Activated CD4-positive, alpha-beta T cell treated with anti-CD3 and anti-CD28 coated beads for 36 hours (primary cell): ENCODE measurements at regions not wholly inside any gene's neighbourhood (a gene's known extent, or its start where the extent isn't known, plus 50 kb on each side); places are given as distances from the start of the nearest gene placed in this dataset.

ENCODE experiments used
- ATAC-seq: fragments of 200-7000 bp; cut with Tn5 transposase; one replicate; pipeline ENCODE4 v1.10.0; 2021; ENCODE audit warnings: mild to moderate bottlenecking, moderate library complexity
- CTCF ChIA-PET: fragments of 350-600 bp; sonication (Branson Sonifier 250); formaldehyde crosslinking; loops from one replicate; lab custom pipeline; 2021; ENCODE audit warnings: antibody characterized with exemption; lab: Charles Lee
- POLR2A ChIA-PET: fragments of 350-600 bp; sonication (Branson Sonifier 250); formaldehyde crosslinking; loops from one replicate; lab custom pipeline; 2021; ENCODE audit warnings: antibody characterized with exemption, inconsistent platforms; lab: Charles Lee
- DNase-seq: peaks from one replicate; pipeline ENCODE4 v3.0.0-alpha.2; 2020
- H3K27ac Mint-ChIP-seq: one replicate; pipeline ENCODE4 v1.8.0; 2021; ENCODE audit warnings: mixed read lengths
- H3K27me3 Mint-ChIP-seq: one replicate; pipeline ENCODE4 v1.8.0; 2021; ENCODE audit warnings: mixed read lengths
- H3K36me3 Mint-ChIP-seq: one replicate; pipeline ENCODE4 v1.8.0; 2021; ENCODE audit warnings: low read depth, mixed read lengths
- H3K4me1 Mint-ChIP-seq: one replicate; pipeline ENCODE4 v1.8.0; 2021; ENCODE audit warnings: mixed read lengths
- H3K4me3 Mint-ChIP-seq: one replicate; pipeline ENCODE4 v1.8.0; 2021; ENCODE audit warnings: mild to moderate bottlenecking, moderate library complexity, mixed read lengths
- H3K9me3 Mint-ChIP-seq: one replicate; pipeline ENCODE4 v1.8.0; 2021; ENCODE audit warnings: low read depth, mixed read lengths
- intact Hi-C, 2 experiments: fragments of 100-400 bp; cut with DNase I in 1 of 2; cut with micrococcal nuclease in 1 of 2; formaldehyde crosslinking; loops; one replicate each; pipeline versions ENCODE4 v1.14.2 to v1.15.1; 2022 to 2024; cut with DNase I, micrococcal nuclease

- no peak for ATAC-seq
- no peaks in the 10 kb centered on the region for H3K4me1 Mint-ChIP-seq
- no peak overlapping the region for H3K4me3 Mint-ChIP-seq
- no peak overlapping the region for H3K27ac Mint-ChIP-seq
- intact Hi-C loops: no loop called here
- no peaks in the 10 kb centered on the region for H3K9me3 Mint-ChIP-seq
- ChIA-PET POLR2A (no interaction called here), CTCF (no interaction called here)
- peaks cover 4% of the 10 kb centered on the region for H3K27me3 Mint-ChIP-seq
- no peaks in the 10 kb centered on the region for H3K36me3 Mint-ChIP-seq
- no peak for DNase-seq
These were observed 157.7 kb downstream of the ERMARD start for GRCh38 chr6:169909113-169909512.

DNA sequence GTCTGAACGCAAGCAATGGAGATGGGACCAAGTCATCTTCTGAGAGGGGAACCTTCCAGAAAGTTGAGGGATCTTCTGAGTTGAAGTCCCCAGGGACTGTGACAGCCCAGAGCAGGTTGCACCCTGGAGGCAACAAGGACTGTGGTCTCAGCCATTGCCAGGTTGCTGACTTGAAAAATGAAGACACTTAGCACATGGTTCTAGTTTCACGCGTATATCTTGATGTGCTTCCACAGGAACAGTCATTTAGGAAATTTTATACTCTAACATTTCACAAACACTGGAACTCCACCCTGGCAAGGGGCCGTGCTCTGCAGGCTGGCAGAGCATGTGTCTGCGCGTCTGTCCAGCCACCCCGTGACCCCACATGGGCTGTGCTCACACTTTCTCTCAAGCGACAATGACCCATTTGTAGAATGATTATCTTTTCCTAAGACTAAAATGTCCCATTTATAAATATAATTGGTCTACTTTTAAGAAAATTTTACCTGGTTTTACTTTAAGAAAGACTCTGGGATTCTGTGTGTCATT is 157.0 kb downstream of the ERMARD start:
- no peak for DNase-seq
- CTCF ChIA-PET: no interaction called here
- Mint-ChIP-seq H3K9me3 (no peaks in the 10 kb centered on the region), H3K27ac (no peak overlapping the region), H3K4me3 (no peak overlapping the region), H3K4me1 (no peaks in the 10 kb centered on the region), H3K27me3 (no peaks in the 10 kb centered on the region), H3K36me3 (no peaks in the 10 kb centered on the region)
- intact Hi-C loops: no loop called here
- ATAC-seq: no peak
- POLR2A ChIA-PET: no interaction called here

GRCh38 chr6:169907419-169908115 is 156.1 kb downstream of the ERMARD start:
- Mint-ChIP-seq H3K27me3 (no peaks in the 10 kb centered on the region), H3K4me1 (no peaks in the 10 kb centered on the region), H3K4me3 (no peak overlapping the region), H3K27ac (no peak overlapping the region), H3K9me3 (no peaks in the 10 kb centered on the region), H3K36me3 (no peaks in the 10 kb centered on the region)
- ATAC-seq (no peak), DNase-seq (no peak)
- intact Hi-C loops: no loop called here
- POLR2A ChIA-PET: no interaction called here
- CTCF ChIA-PET: no interaction called here

GRCh38 chr6:169906688-169907418 is 155.4 kb downstream of the ERMARD start:
- H3K27me3 Mint-ChIP-seq: no peaks in the 10 kb centered on the region
- POLR2A ChIA-PET: no interaction called here
- intact Hi-C loops: no loop called here
- H3K4me1 Mint-ChIP-seq: no peaks in the 10 kb centered on the region
- H3K36me3 Mint-ChIP-seq: no peaks in the 10 kb centered on the region
- CTCF ChIA-PET: no interaction called here
- no peak overlapping the region for H3K27ac Mint-ChIP-seq
- no peak for DNase-seq
- H3K4me3 Mint-ChIP-seq: no peak overlapping the region
- ATAC-seq: no peak
- H3K9me3 Mint-ChIP-seq: no peaks in the 10 kb centered on the region

GRCh38 chr6:169906004-169906687 is 154.7 kb downstream of the ERMARD start:
- H3K27ac Mint-ChIP-seq: no peak overlapping the region
- no peaks in the 10 kb centered on the region for H3K27me3 Mint-ChIP-seq
- DNase-seq (no peak), ATAC-seq (no peak)
- no peak overlapping the region for H3K4me3 Mint-ChIP-seq
- CTCF ChIA-PET: no interaction called here
- POLR2A ChIA-PET: no interaction called here
- H3K36me3 Mint-ChIP-seq: no peaks in the 10 kb centered on the region
- no peaks in the 10 kb centered on the region for H3K4me1 Mint-ChIP-seq
- intact Hi-C loops: no loop called here
- H3K9me3 Mint-ChIP-seq: no peaks in the 10 kb centered on the region

DNA sequence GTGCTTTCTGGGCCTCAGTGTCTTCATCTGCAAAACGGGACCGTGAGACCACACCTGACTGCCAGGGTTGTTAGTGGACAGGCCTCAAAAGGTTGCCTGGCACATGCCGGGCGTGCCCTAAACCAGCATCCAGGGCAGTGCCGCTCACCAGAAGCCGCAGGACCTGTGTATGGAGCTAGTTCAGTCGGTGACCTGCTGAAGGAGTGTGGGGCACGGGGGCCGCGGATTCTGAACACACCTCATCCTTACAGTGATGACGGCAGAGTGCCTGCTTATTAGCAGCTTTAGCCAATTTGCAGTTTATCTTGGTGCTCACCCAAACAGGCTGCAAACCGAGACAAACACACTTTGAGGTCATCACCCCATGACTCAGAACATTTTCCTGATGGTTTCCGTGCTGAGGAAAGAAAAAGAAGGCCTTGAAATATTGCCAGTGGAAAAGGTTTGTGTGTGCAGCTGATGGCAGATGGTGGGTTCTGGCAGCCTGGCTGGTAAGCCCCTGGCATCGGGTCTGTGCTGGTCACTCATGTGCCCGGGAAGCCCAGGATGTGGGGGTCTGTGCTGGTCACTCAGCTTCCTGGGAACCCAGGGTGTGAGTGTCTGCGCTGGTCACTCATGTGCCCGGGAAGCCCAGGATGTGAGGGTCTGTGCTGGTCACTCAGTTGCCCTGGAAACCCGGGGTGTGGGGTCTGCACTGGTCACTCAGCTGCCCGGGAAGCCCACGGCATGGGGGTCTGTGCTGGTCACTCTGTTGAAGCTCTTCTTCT is 153.8 kb downstream of the ERMARD start:
- Mint-ChIP-seq H3K4me3 (no peak overlapping the region), H3K36me3 (no peaks in the 10 kb centered on the region), H3K27me3 (no peaks in the 10 kb centered on the region), H3K27ac (no peak overlapping the region), H3K4me1 (no peaks in the 10 kb centered on the region), H3K9me3 (no peaks in the 10 kb centered on the region)
- intact Hi-C loops: no loop called here
- ChIA-PET CTCF (interaction anchor here (0.6 kb wide), 1 partner anchor 40 kb away, joined by 3 read pairs; no protein-coding TSS in a partner anchor), POLR2A (interaction anchor here (0.6 kb wide), 1 partner anchor 8 kb away, joined by 4 read pairs; no protein-coding TSS in a partner anchor)
- no peak for ATAC-seq
- no peak for DNase-seq

DNA sequence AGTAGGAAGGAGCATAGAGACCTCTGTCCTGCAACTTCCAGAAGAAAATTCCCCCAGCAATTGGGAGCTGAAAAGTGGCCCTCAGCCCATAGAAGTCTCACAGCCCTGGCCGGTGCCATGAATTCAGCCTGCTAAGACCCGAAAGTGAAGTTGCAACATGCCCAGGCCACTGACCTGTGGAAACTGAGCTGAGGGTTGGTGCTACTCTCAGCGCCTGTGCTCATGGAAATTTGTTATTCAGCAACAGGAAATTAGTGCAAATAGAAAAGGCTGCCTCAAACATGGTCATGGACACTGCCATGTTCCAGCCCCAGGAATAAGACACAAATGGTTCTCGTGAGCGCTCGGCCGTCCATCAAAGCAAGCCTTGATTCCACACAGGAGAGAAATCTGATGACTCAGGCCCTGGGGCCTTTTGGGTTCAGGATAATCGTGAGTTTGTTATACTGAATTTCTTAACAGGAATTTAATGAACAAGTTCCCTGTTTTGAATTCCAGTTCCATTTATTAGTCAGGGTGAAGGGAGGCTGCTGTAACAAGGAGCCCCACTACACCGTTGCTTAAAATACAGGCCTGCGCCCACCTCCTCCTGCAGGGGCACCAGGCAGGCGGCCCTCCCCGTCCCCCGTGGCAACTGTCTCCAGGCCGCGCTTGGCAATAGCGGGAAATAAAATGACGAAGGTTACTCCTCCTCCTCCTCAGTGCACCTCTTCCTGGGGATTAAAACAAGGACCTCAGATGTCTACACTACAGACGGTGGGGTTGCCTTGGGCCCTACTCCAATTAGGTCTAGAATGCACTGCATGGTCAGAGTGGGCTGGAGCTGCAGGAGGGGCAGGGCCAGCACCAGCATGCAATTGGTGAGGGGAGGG is 152.9 kb downstream of the ERMARD start:
- H3K4me1 Mint-ChIP-seq: no peaks in the 10 kb centered on the region
- H3K9me3 Mint-ChIP-seq: no peaks in the 10 kb centered on the region
- H3K27ac Mint-ChIP-seq: no peak overlapping the region
- POLR2A ChIA-PET: no interaction called here
- no peaks in the 10 kb centered on the region for H3K36me3 Mint-ChIP-seq
- intact Hi-C loops: no loop called here
- no peaks in the 10 kb centered on the region for H3K27me3 Mint-ChIP-seq
- DNase-seq (no peak), ATAC-seq (no peak)
- no peak overlapping the region for H3K4me3 Mint-ChIP-seq
- CTCF ChIA-PET: interaction anchor here (0.6 kb wide), 1 partner anchor 106 kb away, joined by 3 read pairs; no protein-coding TSS in a partner anchor

DNA sequence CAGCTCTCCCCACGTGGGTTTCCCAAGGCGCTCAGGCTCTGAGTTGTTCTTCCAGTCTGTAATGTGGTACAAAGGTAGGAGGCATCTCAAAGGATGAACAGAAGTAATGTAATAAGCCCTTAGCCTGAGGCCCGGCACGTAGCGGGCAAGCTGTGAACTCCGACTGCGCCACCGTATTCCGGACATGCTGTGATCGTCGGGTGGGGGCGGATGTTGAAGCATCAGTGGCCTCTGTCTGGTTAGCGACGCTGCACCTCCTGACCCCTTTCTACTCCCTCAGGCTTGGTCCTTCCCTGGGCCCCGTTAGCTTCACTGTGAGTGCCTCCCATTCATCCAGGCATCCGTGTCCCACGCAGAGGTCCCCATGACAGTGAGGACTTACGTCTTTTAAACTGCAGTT is 151.7 kb downstream of the ERMARD start:
- no peak overlapping the region for H3K27ac Mint-ChIP-seq
- H3K9me3 Mint-ChIP-seq: no peaks in the 10 kb centered on the region
- ChIA-PET CTCF (no interaction called here), POLR2A (no interaction called here)
- intact Hi-C loops: no loop called here
- no peaks in the 10 kb centered on the region for H3K36me3 Mint-ChIP-seq
- ATAC-seq: no peak
- no peak for DNase-seq
- no peaks in the 10 kb centered on the region for H3K4me1 Mint-ChIP-seq
- H3K27me3 Mint-ChIP-seq: peaks cover 4% of the 10 kb centered on the region
- H3K4me3 Mint-ChIP-seq: no peak overlapping the region

- POLR2A ChIA-PET: no interaction called here
- ATAC-seq: no peak
- intact Hi-C loops: no loop called here
- H3K4me3 Mint-ChIP-seq: no peak overlapping the region
- no peaks in the 10 kb centered on the region for H3K36me3 Mint-ChIP-seq
- H3K27me3 Mint-ChIP-seq: peaks cover 4% of the 10 kb centered on the region
- H3K9me3 Mint-ChIP-seq: no peaks in the 10 kb centered on the region
- CTCF ChIA-PET: no interaction called here
- H3K4me1 Mint-ChIP-seq: no peaks in the 10 kb centered on the region
- H3K27ac Mint-ChIP-seq: no peak overlapping the region
- DNase-seq: no peak
These were observed 151.2 kb downstream of the ERMARD start for GRCh38 chr6:169902604-169903003.

DNA sequence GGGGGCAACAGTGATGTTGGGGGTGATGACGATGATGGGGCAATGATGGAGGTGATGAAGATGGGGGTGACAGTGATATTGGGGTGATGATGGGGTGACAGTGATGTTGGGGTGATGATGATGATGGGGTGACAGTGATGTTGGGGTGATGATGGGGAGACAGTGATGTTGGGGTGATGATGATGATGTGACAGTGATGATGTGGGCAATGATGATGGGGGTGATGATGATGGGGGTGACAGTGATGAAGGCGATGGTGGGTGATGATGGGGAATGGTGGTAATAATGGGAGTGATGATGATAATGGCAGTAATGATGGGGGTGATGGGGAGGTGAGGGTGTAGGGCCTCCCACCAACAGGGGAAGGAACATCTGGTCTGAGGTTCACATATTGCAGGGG is 150.6 kb downstream of the ERMARD start:
- no peak overlapping the region for H3K4me3 Mint-ChIP-seq
- CTCF ChIA-PET: no interaction called here
- peaks cover 4% of the 10 kb centered on the region for H3K27me3 Mint-ChIP-seq
- no peak overlapping the region for H3K27ac Mint-ChIP-seq
- no peaks in the 10 kb centered on the region for H3K4me1 Mint-ChIP-seq
- intact Hi-C loops: no loop called here
- no peaks in the 10 kb centered on the region for H3K9me3 Mint-ChIP-seq
- H3K36me3 Mint-ChIP-seq: no peaks in the 10 kb centered on the region
- no peak for ATAC-seq
- no peak for DNase-seq
- POLR2A ChIA-PET: no interaction called here
